ENCODE measurements at regions not wholly inside any gene's neighbourhood (a gene's known extent, or its start where the extent isn't known, plus 50 kb on each side); places are given as distances from the start of the nearest gene placed in this dataset.

DNA sequence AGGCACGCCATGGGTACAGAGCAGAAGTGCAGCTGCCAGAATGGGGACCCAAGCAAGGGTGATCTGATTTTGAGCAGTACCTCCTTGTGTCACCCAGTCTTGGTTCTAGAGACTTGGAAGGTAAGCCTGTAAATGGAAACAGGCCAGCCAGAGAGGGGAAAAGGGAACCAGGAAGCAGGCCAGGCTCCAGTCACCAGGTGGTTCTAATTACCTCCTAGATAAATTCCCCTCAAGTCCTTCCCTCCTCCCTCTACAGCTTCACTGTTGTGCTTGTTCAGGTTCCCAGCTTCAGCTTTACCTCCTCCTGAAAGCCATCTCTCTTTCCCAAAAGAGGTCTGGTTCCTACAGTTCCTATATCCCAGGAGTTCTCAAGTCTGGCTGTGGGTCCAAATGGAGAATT lies 58.8 kb upstream of the SLC7A14 start:
- TF ChIP-seq, protein P1, sequence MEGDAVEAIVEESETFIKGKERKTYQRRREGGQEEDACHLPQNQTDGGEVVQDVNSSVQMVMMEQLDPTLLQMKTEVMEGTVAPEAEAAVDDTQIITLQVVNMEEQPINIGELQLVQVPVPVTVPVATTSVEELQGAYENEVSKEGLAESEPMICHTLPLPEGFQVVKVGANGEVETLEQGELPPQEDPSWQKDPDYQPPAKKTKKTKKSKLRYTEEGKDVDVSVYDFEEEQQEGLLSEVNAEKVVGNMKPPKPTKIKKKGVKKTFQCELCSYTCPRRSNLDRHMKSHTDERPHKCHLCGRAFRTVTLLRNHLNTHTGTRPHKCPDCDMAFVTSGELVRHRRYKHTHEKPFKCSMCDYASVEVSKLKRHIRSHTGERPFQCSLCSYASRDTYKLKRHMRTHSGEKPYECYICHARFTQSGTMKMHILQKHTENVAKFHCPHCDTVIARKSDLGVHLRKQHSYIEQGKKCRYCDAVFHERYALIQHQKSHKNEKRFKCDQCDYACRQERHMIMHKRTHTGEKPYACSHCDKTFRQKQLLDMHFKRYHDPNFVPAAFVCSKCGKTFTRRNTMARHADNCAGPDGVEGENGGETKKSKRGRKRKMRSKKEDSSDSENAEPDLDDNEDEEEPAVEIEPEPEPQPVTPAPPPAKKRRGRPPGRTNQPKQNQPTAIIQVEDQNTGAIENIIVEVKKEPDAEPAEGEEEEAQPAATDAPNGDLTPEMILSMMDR (IDR thresholded peaks at IDR 0.05): no peak

GRCh38 chr3:170643831-170644230 lies 58.0 kb upstream of the SLC7A14 start:
- TF ChIP-seq, protein P1 (IDR thresholded peaks at IDR 0.05): no peak

- TF ChIP-seq, protein P1 (IDR thresholded peaks at IDR 0.05): no peak
Measured at GRCh38 chr3:170642882-170643601, 57.2 kb upstream of the SLC7A14 start.

DNA sequence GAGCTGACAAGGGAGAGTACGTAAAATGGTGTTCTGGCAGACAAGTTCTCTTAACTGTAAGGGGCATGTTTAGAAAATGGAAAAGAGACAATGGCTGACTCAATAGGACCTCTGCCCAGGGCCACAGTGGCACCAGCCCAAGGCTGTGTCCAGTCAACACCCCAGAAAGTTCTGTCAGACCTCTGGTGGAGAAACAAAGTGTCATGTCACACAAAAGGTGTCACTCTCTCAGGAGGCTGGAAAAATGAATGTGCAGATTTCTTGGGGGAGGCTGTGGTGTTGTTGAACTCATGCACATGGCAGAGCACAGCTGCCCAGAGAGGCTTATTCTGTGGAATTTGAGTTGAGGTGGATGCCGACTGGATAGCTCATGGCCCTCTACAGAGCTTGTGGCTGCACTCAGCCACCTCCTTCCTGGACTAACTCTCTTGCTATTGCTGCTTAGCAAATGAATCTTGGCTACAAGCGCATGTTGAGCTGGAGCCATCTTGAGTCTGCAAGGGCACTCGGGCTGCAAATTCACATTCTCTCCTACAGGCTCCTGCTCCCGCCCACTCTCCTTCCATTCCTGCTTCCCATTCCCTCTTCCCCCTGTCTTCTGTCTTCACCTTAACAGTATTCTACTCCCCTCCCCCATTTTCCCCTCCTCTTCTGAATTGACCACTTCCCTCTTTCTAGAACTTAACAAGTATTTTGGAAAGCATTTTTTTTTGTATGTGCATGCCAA lies 55.8 kb upstream of the SLC7A14 start:
- TF ChIP-seq, protein P1 (IDR thresholded peaks at IDR 0.05): no peak

- TF ChIP-seq, protein P1 (IDR thresholded peaks at IDR 0.05): no peak
Measured at GRCh38 chr3:170640737-170641171, 54.9 kb upstream of the SLC7A14 start.

DNA sequence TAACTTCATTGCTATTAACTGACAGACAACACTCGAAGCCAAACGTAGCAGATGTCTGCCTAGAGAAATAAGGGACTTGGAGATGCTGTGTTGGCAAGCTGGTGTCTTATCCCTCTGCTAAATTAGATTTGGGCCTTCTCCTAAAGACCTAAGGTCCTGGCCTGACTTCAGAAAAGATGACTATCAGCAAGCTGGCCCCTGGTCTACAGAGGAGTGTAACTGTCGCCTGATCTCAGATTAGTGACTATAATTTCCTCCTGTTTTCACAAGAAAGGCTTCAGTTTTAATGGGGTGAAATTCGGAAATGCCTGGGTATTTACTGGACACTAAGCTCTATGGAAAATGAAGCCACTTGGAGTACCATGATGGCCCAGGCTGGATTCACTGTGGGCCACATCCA lies 53.1 kb upstream of the SLC7A14 start:
- TF ChIP-seq, protein P1 (IDR thresholded peaks at IDR 0.05): no peak

DNA sequence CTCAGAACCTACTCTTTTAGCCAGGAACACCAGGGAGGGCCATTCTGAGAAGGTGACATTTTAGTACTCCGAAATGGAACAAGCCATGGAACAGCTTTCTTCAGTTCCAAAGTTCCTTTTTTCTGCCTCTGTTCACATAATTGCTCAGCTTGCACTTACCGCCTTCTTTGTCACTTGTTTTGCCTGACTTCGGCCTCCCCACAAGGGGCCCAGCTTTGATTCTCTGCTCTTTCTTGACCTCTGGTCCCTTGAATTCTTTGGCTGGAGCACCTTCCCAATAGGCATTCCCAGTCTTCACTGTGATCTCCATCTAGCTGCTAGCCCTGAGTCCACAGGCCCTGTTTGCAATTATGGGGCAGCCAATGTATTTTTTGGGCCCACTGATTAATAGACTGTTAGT lies 51.4 kb upstream of the SLC7A14 start:
- TF ChIP-seq, protein P1 (IDR thresholded peaks at IDR 0.05): no peak

Data from LNCAP (cell line).